PC-9 (cell line): ENCODE measurements at regions not wholly inside any gene's neighbourhood (a gene's known extent, or its start where the extent isn't known, plus 50 kb on each side); places are given as distances from the start of the nearest gene placed in this dataset.
"Not testable (repeated sequence)": the region's sequence is repeated elsewhere in the genome, so short reads cannot be mapped to it uniquely, and the experiment has no call there.

Experiments used
- BruUV-seq: library from RNA; stranded (reverse); fragments of 400-500 nt; replicated peaks from 2 replicates; lab custom pipeline; 2021; lab: Mats Ljungman, UMichigan
- CTCF ChIA-PET: fragments of 300-600 bp; sonication (Branson Sonifier 250); formaldehyde crosslinking; loops from one replicate; lab custom pipeline; 2022; ENCODE audit warnings: antibody characterized with exemption; lab: Charles Lee
- POLR2A ChIA-PET: fragments of 300-600 bp; sonication (Branson Sonifier 250); formaldehyde crosslinking; loops from one replicate; lab custom pipeline; 2022; ENCODE audit warnings: antibody characterized with exemption; ENCODE audit not compliant: unreplicated experiment; lab: Charles Lee
- DNase-seq, 2 experiments: peaks; one replicate each; pipeline versions ENCODE4 v3.0.0 to v3.0.0-alpha.2; 2015 to 2022; ENCODE audit warnings: mixed read lengths in 1 of 2
- H2AFZ ChIP-seq: fragments of 200-600 bp; sonication (generic); 2 replicates; pipeline ENCODE4 v1.8.1; 2017; ENCODE audit warnings: antibody characterized with exemption
- H3F3A ChIP-seq: fragments of 200-600 bp; sonication (generic); 2 replicates; pipeline ENCODE4 v1.8.1; 2017; ENCODE audit warnings: antibody characterized with exemption, mild to moderate bottlenecking, low read depth; ENCODE audit not compliant: insufficient read depth
- H3K27ac ChIP-seq: fragments of 200-600 bp; sonication (generic); 2 replicates; pipeline ENCODE4 v1.6.1; 2016; ENCODE audit warnings: mixed run types
- H3K27me3 ChIP-seq: fragments of 200-600 bp; sonication (generic); 2 replicates; pipeline ENCODE4 v1.6.1; 2016; ENCODE audit warnings: low read depth, mixed run types; ENCODE audit not compliant: insufficient read depth
- H3K36me3 ChIP-seq: fragments of 200-600 bp; sonication (generic); 2 replicates; pipeline ENCODE4 v1.6.1; 2016; ENCODE audit warnings: low read depth, mixed run types
- H3K4me1 ChIP-seq: fragments of 200-600 bp; sonication (generic); replicated peaks from 2 replicates; pipeline ENCODE4 v1.6.1; 2016; ENCODE audit warnings: mixed run types; ENCODE audit not compliant: insufficient read depth
- H3K4me2 ChIP-seq: fragments of 200-600 bp; sonication (generic); 2 replicates; pipeline ENCODE4 v1.6.1; 2017; ENCODE audit warnings: mixed run types
- H3K4me3 ChIP-seq: fragments of 200-600 bp; sonication (generic); 2 replicates; pipeline ENCODE4 v1.6.1; 2016; ENCODE audit warnings: mixed run types
- H3K79me2 ChIP-seq: fragments of 200-600 bp; sonication (generic); 2 replicates; pipeline ENCODE4 v1.6.1; 2017; ENCODE audit warnings: low read depth, mixed run types
- H3K9me2 ChIP-seq: fragments of 200-600 bp; sonication (generic); 2 replicates; pipeline ENCODE4 v1.8.1; 2017; ENCODE audit warnings: mild to moderate bottlenecking; ENCODE audit not compliant: insufficient read depth
- H3K9me3 ChIP-seq: fragments of 200-600 bp; sonication (generic); 2 replicates; pipeline ENCODE4 v1.8.1; 2016; ENCODE audit warnings: low read depth; ENCODE audit not compliant: insufficient read depth
- H4K20me1 ChIP-seq: fragments of 200-600 bp; sonication (generic); 2 replicates; pipeline ENCODE4 v1.8.1; 2017; ENCODE audit not compliant: insufficient read depth
- CTCF ChIP-seq: fragments of 200-600 bp; sonication (generic); conservative IDR thresholded peaks from 2 replicates; pipeline ENCODE4 v1.6.1; 2017; ENCODE audit warnings: mixed run types, antibody characterized with exemption, mild to moderate bottlenecking, moderate library complexity
- EZH2 ChIP-seq: fragments of 200-600 bp; sonication (generic); IDR thresholded peaks from 2 replicates; pipeline ENCODE4 v1.8.0; 2017; ENCODE audit warnings: antibody characterized with exemption, low read depth
- intact Hi-C: fragments of 100-400 bp; cut with micrococcal nuclease; formaldehyde crosslinking; loops from one replicate; pipeline ENCODE4 v1.10.0; 2022; ENCODE audit not compliant: unreplicated experiment

GRCh38 chr6:103335412-103335811 lies 1524.3 kb downstream of the HACE1 start:
- Histone ChIP-seq H3K4me3 (no peak overlapping the region), H3K79me2 (no peaks in the 10 kb centered on the region), H3K4me1 (no peaks in the 10 kb centered on the region), H3K27ac (no peak overlapping the region), H3K9me2 (no peaks in the 10 kb centered on the region), H3K4me2 (no peak overlapping the region), H3F3A (no peaks in the 10 kb centered on the region), H3K36me3 (no peaks in the 10 kb centered on the region), H3K9me3 (no peaks in the 10 kb centered on the region), H2AFZ (no peak overlapping the region), H4K20me1 (no peaks in the 10 kb centered on the region), H3K27me3 (no peaks in the 10 kb centered on the region)
- intact Hi-C loops = no loop called here
- TF ChIP-seq CTCF (no peak), EZH2 (no peak)
- CTCF ChIA-PET = no interaction called here
- POLR2A ChIA-PET = no interaction called here
- BruUV-seq = no TSS peak
- no peak for DNase-seq

- Histone ChIP-seq H4K20me1 (no peaks in the 10 kb centered on the region), H3K9me2 (no peaks in the 10 kb centered on the region)
- CTCF ChIA-PET = no interaction called here
Measured at GRCh38 chr6:103326760-103327757, 1532.7 kb downstream of the HACE1 start.

GRCh38 chr6:103313432-103313831 lies 1546.3 kb downstream of the HACE1 start:
- H3K4me2 ChIP-seq = no peak overlapping the region
- H3K9me2 ChIP-seq = no peaks in the 10 kb centered on the region
- no peaks in the 10 kb centered on the region for H3F3A ChIP-seq
- no peak for TF ChIP-seq EZH2
- TF ChIP-seq CTCF = no peak
- no peak overlapping the region for H3K27ac ChIP-seq
- no peak overlapping the region for H2AFZ ChIP-seq
- no peaks in the 10 kb centered on the region for H3K79me2 ChIP-seq
- no peaks in the 10 kb centered on the region for H3K27me3 ChIP-seq
- no TSS peak for BruUV-seq
- H3K36me3 ChIP-seq = no peaks in the 10 kb centered on the region
- no peak overlapping the region for H3K4me3 ChIP-seq
- no peaks in the 10 kb centered on the region for H3K9me3 ChIP-seq
- no peaks in the 10 kb centered on the region for H4K20me1 ChIP-seq
- intact Hi-C loops = no loop called here
- ChIA-PET CTCF (no interaction called here), POLR2A (no interaction called here)
- H3K4me1 ChIP-seq = no peaks in the 10 kb centered on the region
- no peak for DNase-seq

More at GRCh38 chr6:103326760-103327757, 1532.7 kb downstream of the HACE1 start:
- no peak for DNase-seq
- H3K9me3 ChIP-seq = no peaks in the 10 kb centered on the region
- no peak overlapping the region for H3K4me3 ChIP-seq
- no peaks in the 10 kb centered on the region for H3K79me2 ChIP-seq
- H3K27me3 ChIP-seq = no peaks in the 10 kb centered on the region
- intact Hi-C loops = no loop called here
- H3K27ac ChIP-seq = no peak overlapping the region
- no peaks in the 10 kb centered on the region for H3K4me1 ChIP-seq
- no TSS peak for BruUV-seq
- H3K4me2 ChIP-seq = no peak overlapping the region
- TF ChIP-seq EZH2 (no peak), CTCF (no peak)
- H3K36me3 ChIP-seq = no peaks in the 10 kb centered on the region
- no peaks in the 10 kb centered on the region for H3F3A ChIP-seq
- POLR2A ChIA-PET = no interaction called here
- H2AFZ ChIP-seq = no peak overlapping the region

GRCh38 chr6:103294376-103294775 lies 1565.3 kb downstream of the HACE1 start:
- H3K4me1 ChIP-seq, CTCF ChIA-PET, H3K27me3 ChIP-seq, H3K9me2 ChIP-seq, POLR2A ChIA-PET, DNase-seq, H3K36me3 ChIP-seq, intact Hi-C loops, H3K9me3 ChIP-seq, H3K4me3 ChIP-seq, H3K4me2 ChIP-seq, H2AFZ ChIP-seq, H3K79me2 ChIP-seq, H3F3A ChIP-seq, H4K20me1 ChIP-seq, BruUV-seq, H3K27ac ChIP-seq: not testable (repeated sequence)
